Kidney epithelial cell (primary cell): ENCODE measurements at regions not wholly inside any gene's neighbourhood (a gene's known extent, or its start where the extent isn't known, plus 50 kb on each side); places are given as distances from the start of the nearest gene placed in this dataset.

Experiments
- DNase-seq: peaks from one replicate; pipeline ENCODE4 v3.0.0-alpha.2; 2010; ENCODE audit warnings: low read depth
- H3K27me3 ChIP-seq: 2 replicates; pipeline ENCODE4 v1.6.0; 2011; ENCODE audit warnings: low read length; ENCODE audit not compliant: control insufficient read depth, insufficient read depth
- H3K36me3 ChIP-seq: 2 replicates; pipeline ENCODE4 v1.5.1; 2011; ENCODE audit warnings: low read length; ENCODE audit not compliant: control insufficient read depth, insufficient read depth
- H3K4me3 ChIP-seq: 2 replicates; pipeline ENCODE4 v1.5.1; 2011; ENCODE audit warnings: low read depth, mild to moderate bottlenecking, control low read depth, low read length
- TF ChIP-seq, protein P1 (sequence below): IDR thresholded peaks from 2 replicates; pipeline ENCODE4 v1.5.1; 2011; ENCODE audit warnings: mild to moderate bottlenecking, moderate library complexity, low read length, control low read depth, inconsistent platforms; ENCODE audit not compliant: insufficient read depth, poor library complexity, severe bottlenecking

DNA sequence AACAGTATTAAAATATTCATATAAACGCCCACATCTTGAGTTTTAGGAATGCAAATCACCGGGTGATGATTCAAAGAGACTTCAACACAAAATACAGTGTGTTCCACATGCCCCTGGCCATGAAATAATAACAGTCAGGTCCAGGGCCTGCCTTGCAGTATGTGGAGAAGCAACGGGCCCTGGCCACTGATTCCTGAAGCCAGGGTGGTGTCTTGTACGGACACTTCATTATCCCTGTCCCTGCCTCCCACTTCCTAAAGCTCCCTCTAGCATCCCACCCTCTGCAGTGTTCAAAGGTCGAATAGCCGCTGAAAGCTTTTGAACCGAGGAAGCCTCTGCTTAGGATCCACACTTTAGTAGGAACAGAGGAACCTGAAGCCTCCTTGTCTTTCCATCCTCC is 50.4 kb upstream of the PCSK6 start:
- TF ChIP-seq, protein P1, sequence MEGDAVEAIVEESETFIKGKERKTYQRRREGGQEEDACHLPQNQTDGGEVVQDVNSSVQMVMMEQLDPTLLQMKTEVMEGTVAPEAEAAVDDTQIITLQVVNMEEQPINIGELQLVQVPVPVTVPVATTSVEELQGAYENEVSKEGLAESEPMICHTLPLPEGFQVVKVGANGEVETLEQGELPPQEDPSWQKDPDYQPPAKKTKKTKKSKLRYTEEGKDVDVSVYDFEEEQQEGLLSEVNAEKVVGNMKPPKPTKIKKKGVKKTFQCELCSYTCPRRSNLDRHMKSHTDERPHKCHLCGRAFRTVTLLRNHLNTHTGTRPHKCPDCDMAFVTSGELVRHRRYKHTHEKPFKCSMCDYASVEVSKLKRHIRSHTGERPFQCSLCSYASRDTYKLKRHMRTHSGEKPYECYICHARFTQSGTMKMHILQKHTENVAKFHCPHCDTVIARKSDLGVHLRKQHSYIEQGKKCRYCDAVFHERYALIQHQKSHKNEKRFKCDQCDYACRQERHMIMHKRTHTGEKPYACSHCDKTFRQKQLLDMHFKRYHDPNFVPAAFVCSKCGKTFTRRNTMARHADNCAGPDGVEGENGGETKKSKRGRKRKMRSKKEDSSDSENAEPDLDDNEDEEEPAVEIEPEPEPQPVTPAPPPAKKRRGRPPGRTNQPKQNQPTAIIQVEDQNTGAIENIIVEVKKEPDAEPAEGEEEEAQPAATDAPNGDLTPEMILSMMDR: no peak
- no peak for DNase-seq
- Histone ChIP-seq H3K27me3 (no peaks in the 10 kb centered on the region), H3K36me3 (no peaks in the 10 kb centered on the region), H3K4me3 (no peak overlapping the region)

DNA sequence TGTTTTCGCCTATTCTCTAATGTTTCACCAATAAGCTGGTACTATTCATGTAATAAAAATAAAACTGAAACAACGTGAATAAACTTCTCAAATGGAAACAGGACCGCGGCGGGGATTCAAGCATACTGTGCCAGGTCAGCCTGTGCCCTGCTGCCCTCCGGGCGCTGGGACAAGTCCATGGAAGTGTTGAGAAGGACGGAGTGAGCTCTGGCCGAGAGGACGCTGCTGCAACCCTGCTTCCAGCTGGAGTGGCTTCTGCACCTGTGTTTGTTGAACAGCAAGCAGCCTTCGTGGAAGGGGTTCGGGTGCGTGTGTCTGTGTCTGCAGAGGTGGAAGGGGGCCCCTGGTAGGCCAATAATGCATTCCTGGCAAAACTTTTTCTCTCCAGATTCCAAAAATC is 50.0 kb upstream of the PCSK6 start:
- Histone ChIP-seq H3K36me3 (no peaks in the 10 kb centered on the region), H3K4me3 (no peak overlapping the region), H3K27me3 (no peaks in the 10 kb centered on the region)
- no peak for DNase-seq
- TF ChIP-seq, protein P1: no peak
